ENCODE measurements at regions not wholly inside any gene's neighbourhood (a gene's known extent, or its start where the extent isn't known, plus 50 kb on each side); places are given as distances from the start of the nearest gene placed in this dataset.

DNA sequence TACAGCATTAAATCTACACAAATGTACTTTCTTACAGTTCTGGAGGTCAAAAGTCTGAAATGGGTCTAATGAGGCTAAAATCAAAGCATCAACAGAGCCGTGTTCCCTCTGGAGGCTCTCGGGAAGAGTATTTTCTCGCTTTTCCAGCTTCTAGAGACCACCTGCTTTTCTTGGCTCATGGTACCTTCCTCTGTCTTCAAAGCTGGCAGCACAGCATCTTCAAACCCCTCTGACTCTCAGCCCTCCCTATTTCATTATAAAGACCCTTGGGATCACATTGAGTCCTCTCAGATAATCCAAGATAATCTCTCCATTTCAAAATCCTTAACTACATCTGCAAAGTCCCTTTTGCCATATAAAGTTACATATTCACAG lies 117.8 kb upstream of the NCK2 start:
- Histone ChIP-seq H3K4me2 (ENCODE audit: insufficient read depth in 1 of 2, low read depth in 2 of 2, low read length in 2 of 2) (no peak overlapping the region), H3K4me3 (ENCODE audit: extremely low read depth in 1 of 4, insufficient read depth in 2 of 4, low read depth in 3 of 4, low read length in 4 of 4) (no peak overlapping the region), H4K8ac (ENCODE audit: extremely low read depth, insufficient read depth, low read length) (no peak overlapping the region), H2BK15ac (ENCODE audit: low read length) (no peak overlapping the region), H3K23me2 (ENCODE audit: low read depth, low read length) (no peaks in the 10 kb centered on the region; the same call in 1 of the 2 replicates), H4K20me1 (replicated peaks in 1 of 2; ENCODE audit: control insufficient read depth in 1 of 2, insufficient read depth in 2 of 2, low read length in 2 of 2) (no peaks in the 10 kb centered on the region), H2BK12ac (ENCODE audit: low read depth, low read length) (no peak overlapping the region), H3K36me3 (ENCODE audit: control insufficient read depth in 2 of 4, insufficient read depth in 4 of 4, low read length in 3 of 4) (no peaks in the 10 kb centered on the region), H3K4ac (replicated peaks; ENCODE audit: insufficient read length, low read depth, low read length) (no peak overlapping the region), H3K56ac (replicated peaks; ENCODE audit: insufficient read length, low read depth, low read length) (no peak overlapping the region), H3K14ac (ENCODE audit: insufficient read length) (no peak overlapping the region), H4K91ac (replicated peaks; ENCODE audit: insufficient read length, low read length) (no peak overlapping the region), H3K9ac (replicated peaks in 1 of 4; ENCODE audit: extremely low read depth in 1 of 4, low read depth in 3 of 4, low read length in 3 of 4) (no peak overlapping the region), H3K9me3 (ENCODE audit: insufficient read depth in 2 of 2, low read depth in 1 of 2, low read length in 1 of 2) (0 out of 4 replicates have a peak, but pooled peaks cover 0 to 2% of the 10 kb centered on the region in 2 experiments), H3K79me1 (ENCODE audit: low read depth, low read length) (no peaks in the 10 kb centered on the region), H4K5ac (ENCODE audit: insufficient read length, low read depth, low read length) (no peak overlapping the region), H3K27me3 (replicated peaks in 1 of 4; ENCODE audit: control insufficient read depth in 3 of 4, extremely low read depth in 1 of 4, insufficient read depth in 3 of 4, low read length in 3 of 4) (no peaks in the 10 kb centered on the region; a peak in 1 of 7 replicates), H2BK120ac (replicated peaks; ENCODE audit: low read depth, low read length) (no peak overlapping the region), H2BK5ac (ENCODE audit: low read depth, low read length) (no peak overlapping the region), H3K4me1 (replicated peaks in 1 of 4; ENCODE audit: control insufficient read depth in 3 of 4, insufficient read depth in 4 of 4, low read length in 3 of 4) (peaks cover 0 to 7% (median 6%) of the 10 kb centered on the region in 4 experiments; a peak in 4 of 7 replicates), H3K79me2 (ENCODE audit: control insufficient read depth in 1 of 2, insufficient read depth in 2 of 2, low read length in 2 of 2) (no peaks in the 10 kb centered on the region), H2BK20ac (ENCODE audit: low read length) (no peak overlapping the region), H3K18ac (ENCODE audit: extremely low read depth, low read length) (no peak overlapping the region), H2AK5ac (ENCODE audit: low read depth, low read length) (no peak overlapping the region), H3K27ac (ENCODE audit: low read depth, low read length) (no peak overlapping the region), H3K23ac (ENCODE audit: insufficient read length) (no peak overlapping the region), H2AFZ (ENCODE audit: low read length) (no peak overlapping the region)
- DNase-seq (ENCODE audit: low read depth in 1 of 2, low spot score in 2 of 2): no peak
- ChIA-PET CTCF (ENCODE audit: partially characterized antibody) (interaction anchor here (1.0 kb wide), 1 partner anchor 50 kb away, joined by 3 read pairs; no protein-coding TSS in a partner anchor), POLR2A (ENCODE audit: partially characterized antibody) (no interaction called here)
- FAIRE-seq: no peak
- WGBS, 2 experiments (ENCODE audit: extremely low coverage in 1 of 2, insufficient coverage in 1 of 2, insufficient read length in 1 of 2, insufficient replicate concordance in 2 of 2, low coverage in 1 of 2, low lambda C conversion rate in 2 of 2, missing lambda C conversion rate in 1 of 2): 79% methylated on average over 3 of the region's 3 CpGs; no CpG with 5 or more reads in 1 of the 2 experiments
- no peak for TF ChIP-seq CBX8 (IDR thresholded peaks at IDR 0.05; ENCODE audit: borderline replicate concordance, low read depth, low read length)
- no peak for TF ChIP-seq POU5F1 (IDR thresholded peaks at IDR 0.05; ENCODE audit: low read depth, low read length)
- TF ChIP-seq BACH1 (IDR thresholded peaks at IDR 0.05; ENCODE audit: low read length): no peak
- TF ChIP-seq, protein P1, sequence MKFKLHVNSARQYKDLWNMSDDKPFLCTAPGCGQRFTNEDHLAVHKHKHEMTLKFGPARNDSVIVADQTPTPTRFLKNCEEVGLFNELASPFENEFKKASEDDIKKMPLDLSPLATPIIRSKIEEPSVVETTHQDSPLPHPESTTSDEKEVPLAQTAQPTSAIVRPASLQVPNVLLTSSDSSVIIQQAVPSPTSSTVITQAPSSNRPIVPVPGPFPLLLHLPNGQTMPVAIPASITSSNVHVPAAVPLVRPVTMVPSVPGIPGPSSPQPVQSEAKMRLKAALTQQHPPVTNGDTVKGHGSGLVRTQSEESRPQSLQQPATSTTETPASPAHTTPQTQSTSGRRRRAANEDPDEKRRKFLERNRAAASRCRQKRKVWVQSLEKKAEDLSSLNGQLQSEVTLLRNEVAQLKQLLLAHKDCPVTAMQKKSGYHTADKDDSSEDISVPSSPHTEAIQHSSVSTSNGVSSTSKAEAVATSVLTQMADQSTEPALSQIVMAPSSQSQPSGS (IDR thresholded peaks at IDR 0.05; ENCODE audit: low read length): no peak
- no peak for TF ChIP-seq SP4 (IDR thresholded peaks at IDR 0.05; ENCODE audit: low read length)
